ENCODE measurements at regions not wholly inside any gene's neighbourhood (a gene's known extent, or its start where the extent isn't known, plus 50 kb on each side); places are given as distances from the start of the nearest gene placed in this dataset.

GRCh38 chr20:23149623-23150279, 63.6 kb upstream of the CD93 start:
- WGBS, result 94% methylated on average over 7 of the region's 7 CpGs
- Histone ChIP-seq H3K4me3 (ENCODE audit: low read length) (no peak overlapping the region), H3K36me3 (ENCODE audit: insufficient read depth, low read length) (no peaks in the 10 kb centered on the region), H3K27me3 (ENCODE audit: insufficient read depth, low read length) (no peaks in the 10 kb centered on the region), H3K4me1 (ENCODE audit: insufficient read depth, low read length) (no peaks in the 10 kb centered on the region), H3K27ac (ENCODE audit: low read depth, low read length) (no peak overlapping the region), H3K9me3 (ENCODE audit: insufficient read depth, low read depth, low read length) (no peaks in the 10 kb centered on the region), H3K9ac (ENCODE audit: low read depth, low read length) (no peak overlapping the region)

GRCh38 chr20:23148731-23149570, 62.8 kb upstream of the CD93 start:
- H3K36me3 ChIP-seq (ENCODE audit: insufficient read depth, low read length), result no peaks in the 10 kb centered on the region
- H3K9me3 ChIP-seq (ENCODE audit: insufficient read depth, low read depth, low read length), result no peaks in the 10 kb centered on the region
- no peak overlapping the region for H3K27ac ChIP-seq (ENCODE audit: low read depth, low read length)
- 94% methylated on average over 10 of the region's 10 CpGs for WGBS
- no peak overlapping the region for H3K4me3 ChIP-seq (ENCODE audit: low read length)
- no peak overlapping the region for H3K9ac ChIP-seq (ENCODE audit: low read depth, low read length)
- H3K27me3 ChIP-seq (ENCODE audit: insufficient read depth, low read length), result no peaks in the 10 kb centered on the region
- H3K4me1 ChIP-seq (ENCODE audit: insufficient read depth, low read length), result no peaks in the 10 kb centered on the region

DNA sequence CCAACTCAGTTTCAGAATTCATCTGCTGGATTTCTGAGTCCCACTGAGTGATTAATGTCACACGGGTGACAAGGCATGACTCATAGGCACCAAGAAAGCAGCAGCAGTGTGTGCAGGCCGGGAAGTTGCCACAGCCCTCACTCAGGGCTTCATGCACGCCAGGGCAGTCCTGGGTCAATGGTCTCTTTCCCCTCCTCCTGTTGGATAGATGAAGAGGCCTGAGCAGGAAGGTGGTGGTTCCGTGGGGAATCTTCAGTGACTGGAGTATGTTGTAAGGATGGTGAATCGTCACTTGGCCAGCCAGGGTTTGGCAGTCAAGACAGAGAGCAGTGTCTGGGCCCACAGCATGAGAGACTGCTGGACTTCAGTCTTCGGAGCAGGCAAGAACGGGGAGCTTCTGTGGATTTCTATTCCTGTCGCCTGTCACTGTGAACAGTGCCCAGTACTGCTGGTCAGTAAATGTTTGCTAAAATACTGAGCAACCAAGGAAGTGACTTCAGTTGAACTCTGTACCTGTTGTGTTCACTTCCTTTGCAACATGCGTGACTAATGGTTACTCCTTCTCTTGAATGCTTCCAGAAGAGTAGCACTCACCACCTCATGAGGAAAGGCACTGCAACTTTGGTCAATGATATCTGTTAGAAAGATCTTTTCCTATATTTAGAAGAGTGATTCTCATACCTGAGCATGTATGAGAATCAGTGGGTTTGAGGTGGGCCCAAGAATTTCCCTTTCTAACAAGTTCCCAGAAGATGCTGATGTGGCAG, 62.0 kb upstream of the CD93 start:
- no peaks in the 10 kb centered on the region for H3K9me3 ChIP-seq (ENCODE audit: insufficient read depth, low read depth, low read length)
- 88% methylated on average over 9 of the region's 9 CpGs for WGBS
- no peaks in the 10 kb centered on the region for H3K27me3 ChIP-seq (ENCODE audit: insufficient read depth, low read length)
- H3K4me3 ChIP-seq (ENCODE audit: low read length), result no peak overlapping the region
- no peak overlapping the region for H3K9ac ChIP-seq (ENCODE audit: low read depth, low read length)
- no peak overlapping the region for H3K27ac ChIP-seq (ENCODE audit: low read depth, low read length)
- no peaks in the 10 kb centered on the region for H3K36me3 ChIP-seq (ENCODE audit: insufficient read depth, low read length)
- no peaks in the 10 kb centered on the region for H3K4me1 ChIP-seq (ENCODE audit: insufficient read depth, low read length)

DNA sequence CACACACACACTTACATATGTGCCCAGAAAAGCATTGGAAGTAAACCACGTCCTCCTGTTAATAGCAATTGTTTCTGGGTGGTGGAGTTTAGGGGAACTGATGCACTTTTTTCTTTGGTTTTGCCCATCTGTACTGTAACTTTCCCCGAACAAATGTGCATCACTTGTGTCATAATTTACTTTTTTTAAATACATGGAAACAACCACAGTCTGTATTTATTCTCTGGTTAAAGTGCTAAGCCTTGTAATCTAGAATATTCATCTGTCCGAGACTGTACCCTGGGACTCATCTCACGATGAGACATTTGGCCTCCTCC, 61.5 kb upstream of the CD93 start:
- Histone ChIP-seq H3K27ac (ENCODE audit: low read depth, low read length) (no peak overlapping the region), H3K9me3 (ENCODE audit: insufficient read depth, low read depth, low read length) (no peaks in the 10 kb centered on the region), H3K4me1 (ENCODE audit: insufficient read depth, low read length) (no peaks in the 10 kb centered on the region), H3K4me3 (ENCODE audit: low read length) (no peak overlapping the region), H3K27me3 (ENCODE audit: insufficient read depth, low read length) (no peaks in the 10 kb centered on the region), H3K36me3 (ENCODE audit: insufficient read depth, low read length) (no peaks in the 10 kb centered on the region), H3K9ac (ENCODE audit: low read depth, low read length) (no peak overlapping the region)
- 61% methylated on average over 3 of the region's 4 CpGs for WGBS

DNA sequence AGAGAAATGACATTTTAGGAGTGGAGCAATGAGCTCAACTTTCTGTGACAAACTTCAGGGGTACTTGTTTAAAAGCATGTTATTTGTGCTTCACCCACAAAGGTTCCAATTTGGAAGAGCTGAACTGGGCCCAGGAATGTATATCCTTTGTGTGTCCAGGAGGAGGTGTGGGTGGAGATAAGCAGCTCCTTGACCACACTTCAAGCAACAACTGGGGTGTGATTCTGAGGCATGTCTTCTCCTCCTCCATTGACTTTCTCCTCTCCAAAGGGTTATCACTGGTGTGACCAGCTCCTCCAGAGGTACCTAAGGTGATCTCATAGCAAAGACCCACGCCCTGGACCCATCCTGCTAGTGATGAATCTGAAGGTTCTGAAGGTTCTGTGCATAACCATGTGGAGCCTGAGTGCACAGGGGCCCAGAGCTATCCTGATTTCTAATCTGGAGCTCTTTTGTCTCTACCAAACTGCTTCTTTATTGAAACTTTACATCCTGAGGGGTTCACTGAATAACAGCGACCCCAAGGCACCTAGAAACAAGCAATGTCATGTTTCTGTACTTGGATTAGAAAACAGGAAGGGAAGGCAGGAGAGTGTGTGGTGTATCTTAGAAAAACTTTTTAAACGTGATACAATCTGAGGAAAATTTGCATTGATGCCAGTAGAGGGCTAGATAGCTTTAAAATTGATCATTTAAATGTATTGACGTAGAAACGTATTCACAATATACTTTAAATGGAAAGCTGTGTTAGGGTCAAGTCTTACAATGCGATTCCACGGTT, 60.9 kb upstream of the CD93 start:
- no peaks in the 10 kb centered on the region for H3K4me1 ChIP-seq (ENCODE audit: insufficient read depth, low read length)
- no peak overlapping the region for H3K4me3 ChIP-seq (ENCODE audit: low read length)
- WGBS, result 77% methylated on average over 3 of the region's 7 CpGs
- no peaks in the 10 kb centered on the region for H3K27me3 ChIP-seq (ENCODE audit: insufficient read depth, low read length)
- H3K9ac ChIP-seq (ENCODE audit: low read depth, low read length), result no peak overlapping the region
- no peak overlapping the region for H3K27ac ChIP-seq (ENCODE audit: low read depth, low read length)
- H3K36me3 ChIP-seq (ENCODE audit: insufficient read depth, low read length), result no peaks in the 10 kb centered on the region
- H3K9me3 ChIP-seq (ENCODE audit: insufficient read depth, low read depth, low read length), result no peaks in the 10 kb centered on the region

- no peak overlapping the region for H3K4me3 ChIP-seq (ENCODE audit: low read length)
- no peaks in the 10 kb centered on the region for H3K9me3 ChIP-seq (ENCODE audit: insufficient read depth, low read depth, low read length)
- no peak overlapping the region for H3K27ac ChIP-seq (ENCODE audit: low read depth, low read length)
- no peaks in the 10 kb centered on the region for H3K36me3 ChIP-seq (ENCODE audit: insufficient read depth, low read length)
- no peak overlapping the region for H3K9ac ChIP-seq (ENCODE audit: low read depth, low read length)
- no peaks in the 10 kb centered on the region for H3K4me1 ChIP-seq (ENCODE audit: insufficient read depth, low read length)
- H3K27me3 ChIP-seq (ENCODE audit: insufficient read depth, low read length), result no peaks in the 10 kb centered on the region
- 98% methylated on average over 9 of the region's 9 CpGs for WGBS
Measured at GRCh38 chr20:23146181-23146580, 60.1 kb upstream of the CD93 start.

GRCh38 chr20:23145281-23145700, 59.2 kb upstream of the CD93 start:
- H3K9ac ChIP-seq (ENCODE audit: low read depth, low read length), result no peak overlapping the region
- no peaks in the 10 kb centered on the region for H3K9me3 ChIP-seq (ENCODE audit: insufficient read depth, low read depth, low read length)
- no peaks in the 10 kb centered on the region for H3K36me3 ChIP-seq (ENCODE audit: insufficient read depth, low read length)
- no peak overlapping the region for H3K4me3 ChIP-seq (ENCODE audit: low read length)
- no peaks in the 10 kb centered on the region for H3K27me3 ChIP-seq (ENCODE audit: insufficient read depth, low read length)
- H3K27ac ChIP-seq (ENCODE audit: low read depth, low read length), result no peak overlapping the region
- 95% methylated on average over 9 of the region's 9 CpGs for WGBS
- H3K4me1 ChIP-seq (ENCODE audit: insufficient read depth, low read length), result no peaks in the 10 kb centered on the region

DNA sequence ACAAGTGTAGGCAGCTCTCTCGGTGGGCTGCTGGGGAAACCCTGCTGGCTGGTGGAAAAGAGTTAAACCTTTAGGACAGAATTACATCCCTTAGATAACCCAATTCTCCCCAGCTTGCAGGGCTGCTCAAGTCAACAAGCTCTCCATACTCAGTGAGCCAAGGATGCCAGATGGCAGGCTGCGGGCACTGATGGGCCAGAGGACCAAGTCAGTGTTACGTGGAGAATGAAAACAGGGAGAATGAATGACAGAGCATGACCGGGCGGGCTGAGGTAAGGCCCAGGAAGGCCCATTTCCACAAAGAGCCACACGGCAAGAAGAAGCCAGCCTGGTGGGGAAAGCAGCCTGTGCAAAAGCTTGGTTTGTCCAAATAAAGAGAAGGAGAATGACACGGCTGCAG, 58.7 kb upstream of the CD93 start:
- Histone ChIP-seq H3K4me3 (ENCODE audit: low read length) (no peak overlapping the region), H3K9ac (ENCODE audit: low read depth, low read length) (no peak overlapping the region), H3K4me1 (ENCODE audit: insufficient read depth, low read length) (no peaks in the 10 kb centered on the region), H3K27me3 (ENCODE audit: insufficient read depth, low read length) (no peaks in the 10 kb centered on the region), H3K36me3 (ENCODE audit: insufficient read depth, low read length) (no peaks in the 10 kb centered on the region), H3K9me3 (ENCODE audit: insufficient read depth, low read depth, low read length) (no peaks in the 10 kb centered on the region), H3K27ac (ENCODE audit: low read depth, low read length) (no peak overlapping the region)
- WGBS, result 94% methylated on average over 7 of the region's 7 CpGs

DNA sequence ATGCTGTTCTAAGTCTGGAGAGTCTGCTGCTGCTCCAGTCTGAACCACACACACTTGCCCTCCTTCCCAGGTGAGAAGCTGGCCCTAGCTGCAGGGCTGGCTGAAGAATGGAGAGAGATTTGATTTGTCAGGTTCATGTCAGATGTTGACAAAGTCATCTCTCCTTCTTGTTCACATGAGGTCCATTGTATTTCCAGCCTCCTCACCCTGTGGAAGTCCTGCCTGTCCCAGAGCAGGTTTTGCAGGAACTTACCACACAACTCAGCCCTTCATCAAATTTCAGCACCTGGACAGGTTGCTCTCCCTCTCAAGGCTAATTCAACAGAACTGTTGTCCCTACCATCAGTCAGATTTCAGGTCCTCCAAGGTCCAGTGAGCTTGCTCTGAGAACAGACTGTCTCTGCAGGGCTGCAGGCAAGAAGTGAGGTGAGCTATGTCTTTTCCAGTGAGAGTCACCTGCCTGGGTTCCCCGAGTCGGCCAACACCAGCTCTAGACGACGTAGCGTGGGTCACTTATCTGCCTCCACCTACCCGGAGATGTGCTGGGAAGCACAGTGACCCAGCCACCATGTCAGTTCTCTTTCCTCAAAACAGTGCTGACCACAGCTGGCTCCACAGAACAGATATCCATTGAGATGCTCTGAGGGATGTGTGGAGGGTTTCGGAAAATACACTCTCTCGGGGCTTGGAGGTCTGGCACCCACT, 58.0 kb upstream of the CD93 start:
- 93% methylated on average over 8 of the region's 8 CpGs for WGBS
- H3K9me3 ChIP-seq (ENCODE audit: insufficient read depth, low read depth, low read length), result no peaks in the 10 kb centered on the region
- H3K36me3 ChIP-seq (ENCODE audit: insufficient read depth, low read length), result no peaks in the 10 kb centered on the region
- H3K27me3 ChIP-seq (ENCODE audit: insufficient read depth, low read length), result no peaks in the 10 kb centered on the region
- no peak overlapping the region for H3K4me3 ChIP-seq (ENCODE audit: low read length)
- no peak overlapping the region for H3K9ac ChIP-seq (ENCODE audit: low read depth, low read length)
- no peak overlapping the region for H3K27ac ChIP-seq (ENCODE audit: low read depth, low read length)
- no peaks in the 10 kb centered on the region for H3K4me1 ChIP-seq (ENCODE audit: insufficient read depth, low read length)

DNA sequence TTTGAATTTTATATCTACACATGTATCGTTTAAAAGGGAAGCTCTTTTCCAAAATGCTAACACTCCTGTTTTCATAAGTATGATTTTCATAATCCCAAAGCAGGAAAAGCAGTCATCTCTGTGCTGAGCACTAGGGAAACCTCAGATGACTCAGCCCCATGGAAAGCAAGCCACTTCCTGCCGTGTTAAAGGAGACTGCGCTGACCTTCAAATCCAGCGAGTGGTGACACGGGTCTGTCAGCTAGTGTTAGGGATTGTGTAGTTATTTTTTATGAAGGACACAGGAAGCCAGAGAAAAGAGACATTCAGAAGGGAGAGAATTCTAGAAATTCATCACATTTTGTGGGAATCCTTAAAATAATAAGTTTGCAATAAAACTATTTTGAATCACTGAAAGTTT, 57.0 kb upstream of the CD93 start:
- Histone ChIP-seq H3K4me3 (ENCODE audit: low read length) (no peak overlapping the region), H3K27me3 (ENCODE audit: insufficient read depth, low read length) (no peaks in the 10 kb centered on the region), H3K27ac (ENCODE audit: low read depth, low read length) (no peak overlapping the region), H3K9me3 (ENCODE audit: insufficient read depth, low read depth, low read length) (no peaks in the 10 kb centered on the region), H3K36me3 (ENCODE audit: insufficient read depth, low read length) (no peaks in the 10 kb centered on the region), H3K9ac (ENCODE audit: low read depth, low read length) (no peak overlapping the region), H3K4me1 (ENCODE audit: insufficient read depth, low read length) (no peaks in the 10 kb centered on the region)
- 75% methylated on average over 5 of the region's 5 CpGs for WGBS
